ENCODE measurements at regions not wholly inside any gene's neighbourhood (a gene's known extent, or its start where the extent isn't known, plus 50 kb on each side); places are given as distances from the start of the nearest gene placed in this dataset.
"Not testable (repeated sequence)": the region's sequence is repeated elsewhere in the genome, so short reads cannot be mapped to it uniquely, and the experiment has no call there.

DNA sequence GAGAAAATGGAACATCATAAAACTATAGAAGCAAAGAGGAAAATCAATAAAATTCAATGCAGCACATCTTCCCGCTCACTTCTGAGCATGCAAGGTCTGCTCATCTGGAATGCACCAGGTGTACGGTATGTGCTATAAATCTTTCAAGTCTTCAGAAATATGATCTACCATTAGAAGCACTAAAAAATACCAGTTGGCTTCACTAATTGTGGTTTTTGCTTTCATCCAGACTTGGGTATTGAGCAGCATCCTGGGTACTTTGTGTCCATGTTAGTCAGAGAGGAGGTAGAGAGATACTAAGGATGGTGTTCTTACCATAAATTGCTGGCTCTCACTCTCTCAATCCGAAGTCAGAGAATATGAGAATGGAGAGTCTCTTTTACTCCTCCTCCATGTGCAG lies 477.1 kb downstream of the PPARGC1A start:
- H3K4me1 ChIP-seq (ENCODE audit: control insufficient read depth in 4 of 4, insufficient read depth in 4 of 4, low read length in 3 of 4), result no peaks in the 10 kb centered on the region
- no peaks in the 10 kb centered on the region for H3K9me3 ChIP-seq (ENCODE audit: control insufficient read depth in 4 of 4, low read length in 3 of 4)
- H3K27ac ChIP-seq (ENCODE audit: low read depth in 1 of 2, low read length in 2 of 2), result no peak overlapping the region
- H3K4me3 ChIP-seq (ENCODE audit: low read depth in 1 of 3, low read length in 3 of 3), result no peak overlapping the region
- TF ChIP-seq, protein P1, sequence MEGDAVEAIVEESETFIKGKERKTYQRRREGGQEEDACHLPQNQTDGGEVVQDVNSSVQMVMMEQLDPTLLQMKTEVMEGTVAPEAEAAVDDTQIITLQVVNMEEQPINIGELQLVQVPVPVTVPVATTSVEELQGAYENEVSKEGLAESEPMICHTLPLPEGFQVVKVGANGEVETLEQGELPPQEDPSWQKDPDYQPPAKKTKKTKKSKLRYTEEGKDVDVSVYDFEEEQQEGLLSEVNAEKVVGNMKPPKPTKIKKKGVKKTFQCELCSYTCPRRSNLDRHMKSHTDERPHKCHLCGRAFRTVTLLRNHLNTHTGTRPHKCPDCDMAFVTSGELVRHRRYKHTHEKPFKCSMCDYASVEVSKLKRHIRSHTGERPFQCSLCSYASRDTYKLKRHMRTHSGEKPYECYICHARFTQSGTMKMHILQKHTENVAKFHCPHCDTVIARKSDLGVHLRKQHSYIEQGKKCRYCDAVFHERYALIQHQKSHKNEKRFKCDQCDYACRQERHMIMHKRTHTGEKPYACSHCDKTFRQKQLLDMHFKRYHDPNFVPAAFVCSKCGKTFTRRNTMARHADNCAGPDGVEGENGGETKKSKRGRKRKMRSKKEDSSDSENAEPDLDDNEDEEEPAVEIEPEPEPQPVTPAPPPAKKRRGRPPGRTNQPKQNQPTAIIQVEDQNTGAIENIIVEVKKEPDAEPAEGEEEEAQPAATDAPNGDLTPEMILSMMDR (IDR thresholded peaks at IDR 0.05; ENCODE audit: low read depth, low read length, missing input control), result no peak
- TF ChIP-seq RXRA (IDR thresholded peaks at IDR 0.05) (no peak), YY1 (IDR thresholded peaks at IDR 0.05) (no peak)
- H3K36me3 ChIP-seq (ENCODE audit: control insufficient read depth in 4 of 4, insufficient read depth in 3 of 4, low read depth in 1 of 4, low read length in 3 of 4), result no peaks in the 10 kb centered on the region
- no peaks in the 10 kb centered on the region for H3K27me3 ChIP-seq (ENCODE audit: control insufficient read depth in 4 of 4, insufficient read depth in 4 of 4, low read length in 3 of 4)
- WGBS, result 77% methylated on average over 3 of the region's 3 CpGs
- no peak overlapping the region for H3K9ac ChIP-seq (ENCODE audit: low read depth in 1 of 2, low read length in 2 of 2)
- no peak for DNase-seq (ENCODE audit: low spot score)

DNA sequence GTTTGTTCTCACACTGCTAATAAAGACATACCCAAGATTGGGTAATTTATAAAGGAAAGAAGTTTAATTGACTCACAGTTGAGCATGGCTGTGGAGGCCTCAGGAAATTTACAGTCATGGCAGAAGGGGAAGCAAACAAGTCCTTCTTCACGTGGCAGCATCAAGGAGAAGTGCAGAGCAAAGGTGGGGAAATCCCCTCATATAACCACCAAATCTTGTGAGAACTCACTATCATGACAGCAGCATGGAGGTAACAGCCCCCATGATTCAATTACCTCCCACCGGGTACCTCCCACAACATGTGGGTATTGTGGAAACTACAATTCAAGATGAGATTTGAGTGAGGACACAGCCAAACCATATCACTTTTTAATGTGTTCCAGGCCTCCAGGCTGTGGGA lies 480.9 kb downstream of the PPARGC1A start:
- not testable (repeated sequence) for H3K27me3 ChIP-seq (ENCODE audit: control insufficient read depth in 4 of 4, insufficient read depth in 4 of 4, low read length in 3 of 4); H3K9ac ChIP-seq (ENCODE audit: low read depth in 1 of 2, low read length in 2 of 2); H3K4me1 ChIP-seq (ENCODE audit: control insufficient read depth in 4 of 4, insufficient read depth in 4 of 4, low read length in 3 of 4); H3K36me3 ChIP-seq (ENCODE audit: control insufficient read depth in 4 of 4, insufficient read depth in 3 of 4, low read depth in 1 of 4, low read length in 3 of 4); H3K9me3 ChIP-seq (ENCODE audit: control insufficient read depth in 4 of 4, low read length in 3 of 4); H3K4me3 ChIP-seq (ENCODE audit: low read depth in 1 of 3, low read length in 3 of 3); H3K27ac ChIP-seq (ENCODE audit: low read depth in 1 of 2, low read length in 2 of 2); DNase-seq (ENCODE audit: low spot score)
- 79% methylated on average over 2 of the region's 2 CpGs for WGBS

- Histone ChIP-seq H3K4me3 (ENCODE audit: low read depth in 1 of 3, low read length in 3 of 3) (no peak overlapping the region), H3K9ac (ENCODE audit: low read depth in 1 of 2, low read length in 2 of 2) (no peak overlapping the region), H3K27me3 (ENCODE audit: control insufficient read depth in 4 of 4, insufficient read depth in 4 of 4, low read length in 3 of 4) (no peaks in the 10 kb centered on the region), H3K9me3 (ENCODE audit: control insufficient read depth in 4 of 4, low read length in 3 of 4) (peaks cover 0 to 1% (median 0%) of the 10 kb centered on the region in 4 donors), H3K27ac (ENCODE audit: low read depth in 1 of 2, low read length in 2 of 2) (no peak overlapping the region), H3K4me1 (ENCODE audit: control insufficient read depth in 4 of 4, insufficient read depth in 4 of 4, low read length in 3 of 4) (no peaks in the 10 kb centered on the region), H3K36me3 (ENCODE audit: control insufficient read depth in 4 of 4, insufficient read depth in 3 of 4, low read depth in 1 of 4, low read length in 3 of 4) (no peaks in the 10 kb centered on the region)
- no peak for TF ChIP-seq TAF1 (conservative IDR thresholded peaks at IDR 0.05)
- no peak for TF ChIP-seq SP1 (IDR thresholded peaks at IDR 0.05)
- TF ChIP-seq, protein P2, sequence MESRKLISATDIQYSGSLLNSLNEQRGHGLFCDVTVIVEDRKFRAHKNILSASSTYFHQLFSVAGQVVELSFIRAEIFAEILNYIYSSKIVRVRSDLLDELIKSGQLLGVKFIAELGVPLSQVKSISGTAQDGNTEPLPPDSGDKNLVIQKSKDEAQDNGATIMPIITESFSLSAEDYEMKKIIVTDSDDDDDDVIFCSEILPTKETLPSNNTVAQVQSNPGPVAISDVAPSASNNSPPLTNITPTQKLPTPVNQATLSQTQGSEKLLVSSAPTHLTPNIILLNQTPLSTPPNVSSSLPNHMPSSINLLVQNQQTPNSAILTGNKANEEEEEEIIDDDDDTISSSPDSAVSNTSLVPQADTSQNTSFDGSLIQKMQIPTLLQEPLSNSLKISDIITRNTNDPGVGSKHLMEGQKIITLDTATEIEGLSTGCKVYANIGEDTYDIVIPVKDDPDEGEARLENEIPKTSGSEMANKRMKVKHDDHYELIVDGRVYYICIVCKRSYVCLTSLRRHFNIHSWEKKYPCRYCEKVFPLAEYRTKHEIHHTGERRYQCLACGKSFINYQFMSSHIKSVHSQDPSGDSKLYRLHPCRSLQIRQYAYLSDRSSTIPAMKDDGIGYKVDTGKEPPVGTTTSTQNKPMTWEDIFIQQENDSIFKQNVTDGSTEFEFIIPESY (IDR thresholded peaks at IDR 0.05), result no peak
- no peak for TF ChIP-seq FOXA1 (IDR thresholded peaks at IDR 0.05)
- no peak for DNase-seq (ENCODE audit: low spot score)
- 71% methylated on average over 3 of the region's 3 CpGs for WGBS
Measured at GRCh38 chr4:23401572-23401971, 488.3 kb downstream of the PPARGC1A start.

DNA sequence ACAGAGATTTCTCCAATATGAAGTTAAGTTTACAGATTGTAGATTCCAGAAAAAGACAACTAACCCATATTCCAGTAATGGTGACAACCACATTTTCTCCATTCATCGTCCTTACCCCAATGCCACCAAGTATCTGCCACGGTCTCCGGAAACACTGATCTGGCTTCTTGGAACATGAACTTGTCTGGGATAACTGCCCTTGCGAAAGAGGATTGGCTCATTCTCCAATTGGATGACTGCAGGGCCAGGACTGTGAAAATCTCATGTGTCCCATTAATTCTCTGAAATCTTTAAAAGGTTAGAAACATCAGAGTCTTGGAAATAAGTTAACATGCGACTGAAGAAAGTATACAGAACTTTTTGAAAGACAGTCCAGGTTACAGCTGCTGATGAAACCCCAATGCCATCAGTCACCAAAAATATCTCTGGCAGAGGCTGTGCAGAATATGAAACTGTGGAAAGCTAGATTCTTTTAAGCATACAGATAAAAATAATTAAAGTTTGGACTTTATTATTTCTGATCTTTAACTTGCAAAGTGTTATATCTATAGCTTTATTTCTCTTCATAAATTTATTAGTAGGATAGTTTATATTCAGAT lies 496.9 kb downstream of the PPARGC1A start:
- Histone ChIP-seq H3K27ac (ENCODE audit: low read depth in 1 of 2, low read length in 2 of 2) (no peak overlapping the region), H3K4me3 (ENCODE audit: low read depth in 1 of 3, low read length in 3 of 3) (no peak overlapping the region), H3K9me3 (ENCODE audit: control insufficient read depth in 4 of 4, low read length in 3 of 4) (peaks cover 0 to 6% (median 2%) of the 10 kb centered on the region in 4 donors), H3K9ac (ENCODE audit: low read depth in 1 of 2, low read length in 2 of 2) (no peak overlapping the region), H3K27me3 (ENCODE audit: control insufficient read depth in 4 of 4, insufficient read depth in 4 of 4, low read length in 3 of 4) (no peaks in the 10 kb centered on the region), H3K4me1 (ENCODE audit: control insufficient read depth in 4 of 4, insufficient read depth in 4 of 4, low read length in 3 of 4) (peaks cover 0 to 2% (median 0%) of the 10 kb centered on the region in 4 donors), H3K36me3 (ENCODE audit: control insufficient read depth in 4 of 4, insufficient read depth in 3 of 4, low read depth in 1 of 4, low read length in 3 of 4) (no peaks in the 10 kb centered on the region)
- 91% methylated on average over 5 of the region's 5 CpGs for WGBS
- TF ChIP-seq ATF3 (IDR thresholded peaks at IDR 0.05) (no peak), YY1 (IDR thresholded peaks at IDR 0.05) (no peak), REST (IDR thresholded peaks at IDR 0.05) (no peak), HNF4A (conservative IDR thresholded peaks at IDR 0.05) (no peak), TAF1 (conservative IDR thresholded peaks at IDR 0.05) (no peak), RAD21 (IDR thresholded peaks at IDR 0.05) (no peak), SP1 (IDR thresholded peaks at IDR 0.05) (no peak), EGR1 (IDR thresholded peaks at IDR 0.05; ENCODE audit: low read depth in 2 of 2) (no peak), JUND (IDR thresholded peaks at IDR 0.05) (no peak), HNF4G (IDR thresholded peaks at IDR 0.05) (no peak), NR2F2 (IDR thresholded peaks at IDR 0.05) (no peak), MAX (IDR thresholded peaks at IDR 0.05) (no peak)
- DNase-seq (ENCODE audit: low spot score), result no peak
